Activated effector memory CD4-positive, alpha-beta T cell treated with anti-CD3 and anti-CD28 coated beads, Interleukin-2, amount 50 U/mL, for 16 hours (primary cell): ENCODE measurements at regions not wholly inside any gene's neighbourhood (a gene's known extent, or its start where the extent isn't known, plus 50 kb on each side); places are given as distances from the start of the nearest gene placed in this dataset.
A peak's percentile ranks its signal among the peaks of the same experiment; 100 is the strongest.
"Not testable (repeated sequence)": the region's sequence is repeated elsewhere in the genome, so short reads cannot be mapped to it uniquely, and the experiment has no call there.

Experiments
- DNase-seq: peaks from one replicate; pipeline ENCODE4 v3.0.0-alpha.2; 2020

DNA sequence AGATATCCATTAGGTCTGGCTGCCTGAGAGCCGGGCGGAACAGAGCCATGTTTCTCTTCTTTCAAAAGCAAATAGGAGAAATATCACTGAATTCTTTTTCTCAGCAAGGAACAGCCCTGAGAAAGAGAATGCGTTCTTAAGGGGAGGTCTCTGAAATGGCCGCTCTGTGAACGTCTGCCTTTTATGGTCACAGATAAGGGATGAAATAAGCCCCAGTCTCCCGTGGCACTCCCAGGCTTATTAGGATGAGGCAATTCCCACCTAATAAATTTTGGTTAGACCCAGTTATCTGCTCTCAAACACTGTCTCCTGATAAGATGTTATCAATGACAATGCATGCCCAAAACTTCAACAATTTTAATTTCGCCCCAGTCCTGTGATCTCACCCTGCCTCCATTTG, 133.4 kb upstream of the KCNJ18 start:
- not testable (repeated sequence) for DNase-seq

DNA sequence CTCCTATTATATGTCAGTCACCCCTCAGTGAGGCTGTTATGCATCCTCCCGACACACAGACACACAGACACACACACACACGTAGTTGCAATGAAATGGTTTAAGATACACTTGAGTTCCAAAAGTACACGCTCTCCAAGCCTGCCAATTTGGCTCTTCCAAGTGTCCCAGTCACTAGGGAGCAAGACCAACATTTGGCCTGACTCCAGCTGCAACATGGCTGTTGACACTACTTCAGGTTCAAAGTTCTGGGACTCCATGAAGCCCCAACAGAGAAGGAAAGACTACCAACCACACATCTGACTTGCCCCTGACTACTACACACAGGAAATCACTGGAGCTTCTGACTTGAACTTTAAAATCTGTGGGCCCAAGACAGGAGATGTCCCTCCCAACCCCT, 128.1 kb upstream of the KCNJ18 start:
- DNase-seq: no peak

- DNase-seq: not testable (repeated sequence)
Measured at GRCh38 chr17:21564757-21565156, 127.6 kb upstream of the KCNJ18 start.

- not testable (repeated sequence) for DNase-seq
Measured at GRCh38 chr17:21570427-21570826, 121.9 kb upstream of the KCNJ18 start.

DNA sequence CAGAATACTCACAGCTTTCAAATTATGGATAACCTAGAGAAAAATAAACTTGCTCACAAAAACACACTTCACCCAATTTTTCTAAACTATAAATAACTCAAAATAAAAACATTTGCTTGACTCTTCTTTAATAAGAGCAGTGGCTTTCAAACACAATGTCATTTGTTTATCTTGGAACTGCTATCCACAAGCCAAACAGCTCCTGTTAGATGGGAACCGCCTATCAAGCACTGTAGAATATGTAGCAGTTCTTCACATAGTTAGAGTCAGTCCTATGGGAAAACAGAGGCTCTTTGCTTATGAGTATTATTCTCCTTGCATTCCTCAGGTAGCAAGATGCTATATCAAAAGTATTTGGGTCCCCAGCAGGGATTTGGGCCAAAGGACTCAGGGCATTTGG, 120.2 kb upstream of the KCNJ18 start:
- DNase-seq: not testable (repeated sequence)

- DNase-seq: not testable (repeated sequence)
Measured at GRCh38 chr17:21573271-21573960, 118.9 kb upstream of the KCNJ18 start.

DNA sequence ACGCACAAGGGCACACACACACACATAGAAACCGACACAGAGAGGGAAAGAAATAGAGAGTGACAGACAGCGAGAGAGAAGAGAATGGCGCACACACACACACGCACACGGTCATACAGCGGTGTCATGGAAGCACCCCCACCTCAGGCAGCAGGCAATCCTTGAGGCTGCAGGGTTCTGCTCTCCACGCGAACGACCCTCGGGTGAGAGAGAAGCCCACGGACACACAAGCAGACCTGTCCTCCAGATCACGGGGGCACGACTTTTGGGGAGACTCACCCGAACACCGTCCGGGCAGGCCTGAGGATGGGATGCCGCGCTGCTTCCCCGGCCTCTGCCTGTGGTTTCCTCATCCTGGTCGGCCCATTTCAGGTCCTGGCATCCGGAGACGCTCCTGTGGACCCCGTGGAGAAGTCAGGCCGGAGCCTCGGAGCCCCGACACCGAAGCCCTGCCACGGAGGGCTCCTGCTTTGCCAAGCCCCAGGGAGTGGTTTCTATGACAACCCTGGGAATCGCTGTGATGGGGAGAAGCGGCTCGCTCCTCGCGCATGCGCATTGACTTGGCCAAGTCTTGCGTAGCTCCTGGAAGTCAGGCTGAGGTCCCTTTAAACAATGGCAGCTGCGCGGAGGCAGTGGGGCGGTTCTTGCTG, 118.2 kb upstream of the KCNJ18 start:
- DNase-seq: peak; percentile 79

- not testable (repeated sequence) for DNase-seq
Measured at GRCh38 chr17:21574611-21575255, 117.6 kb upstream of the KCNJ18 start.

- DNase-seq: not testable (repeated sequence)
Measured at GRCh38 chr17:21578783-21579182, 113.5 kb upstream of the KCNJ18 start.

DNA sequence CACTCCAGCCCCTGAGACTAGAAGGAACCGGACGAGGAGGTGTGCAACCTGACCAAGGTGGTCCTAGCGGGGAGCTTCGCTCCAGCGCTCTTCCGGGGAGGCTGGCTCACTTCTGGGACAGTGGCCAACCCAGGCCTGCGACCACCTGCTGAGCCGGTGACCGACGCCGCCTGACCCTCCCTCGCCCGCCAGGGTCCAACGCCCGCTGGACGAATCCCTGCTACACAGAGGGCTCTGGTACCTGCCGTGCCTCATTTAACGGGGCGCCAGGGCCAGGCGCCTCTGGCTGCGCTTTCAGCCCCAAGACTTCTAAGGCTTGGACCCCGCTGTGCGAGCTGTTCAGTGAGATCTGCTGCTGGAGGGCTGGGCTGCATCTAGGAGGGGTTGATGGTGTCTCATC, 99.5 kb upstream of the KCNJ18 start:
- DNase-seq: no peak

GRCh38 chr17:21593452-21594105, 98.7 kb upstream of the KCNJ18 start:
- DNase-seq: not testable (repeated sequence)

GRCh38 chr17:21595086-21595485, 97.2 kb upstream of the KCNJ18 start:
- no peak for DNase-seq

DNA sequence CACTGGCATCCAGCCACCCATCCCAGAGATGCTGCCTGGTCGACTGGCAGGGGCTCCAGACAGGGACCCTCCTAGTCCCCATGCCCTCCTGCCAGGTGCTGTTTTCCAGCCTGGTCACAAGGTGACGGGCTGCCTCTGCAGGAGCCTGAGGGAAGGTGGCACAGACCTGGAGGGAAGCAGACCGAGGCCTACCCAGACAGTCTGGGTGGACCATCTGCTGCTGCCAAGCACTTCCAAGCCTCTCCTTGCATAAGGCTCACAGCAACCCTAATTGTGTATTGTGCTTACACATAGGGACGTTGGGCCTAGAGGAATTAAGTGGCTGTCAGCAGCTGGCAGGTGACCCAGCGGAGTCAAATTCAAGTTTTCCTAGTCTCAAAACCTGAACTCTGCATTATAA, 90.1 kb upstream of the KCNJ18 start:
- DNase-seq: no peak

GRCh38 chr17:21603292-21603691, 89.0 kb upstream of the KCNJ18 start:
- DNase-seq: not testable (repeated sequence)

GRCh38 chr17:21611443-21611842, 80.9 kb upstream of the KCNJ18 start:
- DNase-seq: not testable (repeated sequence)

- DNase-seq: not testable (repeated sequence)
Measured at GRCh38 chr17:21612123-21613070, 79.9 kb upstream of the KCNJ18 start.

DNA sequence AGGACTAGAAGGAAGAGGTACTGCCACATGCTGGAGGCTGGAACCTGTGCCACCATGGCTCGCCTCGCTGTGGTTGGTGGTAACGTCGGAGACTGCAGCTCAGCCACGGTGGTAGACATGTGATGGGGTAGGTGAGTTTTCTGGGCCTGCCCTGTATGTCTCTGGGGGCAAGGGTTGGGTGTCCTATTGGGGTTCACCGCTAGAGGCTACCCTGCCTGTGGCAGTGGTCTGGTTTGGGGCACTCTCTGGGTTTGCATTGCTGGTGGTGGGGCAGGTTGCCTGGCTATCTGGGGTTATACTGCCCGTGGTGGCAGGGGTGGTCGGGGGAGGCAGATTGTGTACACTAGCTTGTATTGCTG, 79.3 kb upstream of the KCNJ18 start:
- no peak for DNase-seq

DNA sequence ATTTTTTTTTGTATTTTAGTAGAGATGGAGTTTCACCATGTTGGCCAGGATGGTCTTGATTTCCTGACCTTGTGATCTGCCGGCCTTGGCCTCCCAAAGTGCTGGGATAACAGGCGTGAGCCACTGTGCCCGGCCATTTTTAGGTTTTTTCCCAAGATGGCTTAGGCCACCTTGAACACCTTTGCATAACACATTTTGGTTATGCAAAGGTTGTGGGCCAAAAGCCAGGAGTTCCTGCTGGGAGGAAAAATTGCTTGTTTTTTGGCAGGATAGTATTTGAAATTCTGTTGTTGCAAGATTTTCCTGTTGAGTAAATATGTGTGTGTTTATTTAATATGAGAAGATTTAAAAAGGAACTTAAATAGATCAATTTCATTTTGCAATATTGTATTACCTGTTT, 65.3 kb upstream of the KCNJ18 start:
- not testable (repeated sequence) for DNase-seq
